Trophoblast cell (in vitro differentiated cells and primary cell): ENCODE measurements at regions not wholly inside any gene's neighbourhood (a gene's known extent, or its start where the extent isn't known, plus 50 kb on each side); places are given as distances from the start of the nearest gene placed in this dataset.

Source experiments
- DNase-seq, 2 donors: peaks; one replicate each; pipeline ENCODE4 v3.0.0-alpha.2; 2016
- H2AFZ ChIP-seq: 2 replicates; pipeline ENCODE4 v1.6.1; 2013; ENCODE audit warnings: low read length, moderate library complexity, mild to moderate bottlenecking; ENCODE audit not compliant: insufficient read depth, poor library complexity
- H2AK5ac ChIP-seq: 2 replicates; pipeline ENCODE4 v1.6.1; 2013; ENCODE audit warnings: mild to moderate bottlenecking, low read length
- H2BK120ac ChIP-seq: 2 replicates; pipeline ENCODE4 v1.6.1; 2013; ENCODE audit warnings: low read length, mild to moderate bottlenecking, moderate library complexity; ENCODE audit not compliant: insufficient read depth, poor library complexity
- H2BK12ac ChIP-seq: 2 replicates; pipeline ENCODE4 v1.6.1; 2013; ENCODE audit warnings: mild to moderate bottlenecking, low read length, moderate library complexity
- H2BK5ac ChIP-seq: 2 replicates; pipeline ENCODE4 v1.6.1; 2013; ENCODE audit warnings: low read length, low read depth, moderate library complexity, mild to moderate bottlenecking; ENCODE audit not compliant: poor library complexity
- H3K14ac ChIP-seq: 2 replicates; pipeline ENCODE4 v1.6.1; 2013; ENCODE audit warnings: mild to moderate bottlenecking, low read length
- H3K18ac ChIP-seq: 2 replicates; pipeline ENCODE4 v1.6.1; 2013; ENCODE audit warnings: mild to moderate bottlenecking, low read length
- H3K23ac ChIP-seq: 2 replicates; pipeline ENCODE4 v1.6.1; 2013; ENCODE audit warnings: low read length
- H3K27ac ChIP-seq: 2 replicates; pipeline ENCODE4 v1.5.1; 2013; ENCODE audit warnings: low read depth, mild to moderate bottlenecking, inconsistent platforms, low read length, moderate library complexity
- H3K27me3 ChIP-seq: 2 replicates; pipeline ENCODE4 v1.6.1; 2013; ENCODE audit warnings: inconsistent platforms, mild to moderate bottlenecking, low read length, moderate library complexity; ENCODE audit not compliant: insufficient read depth
- H3K36me3 ChIP-seq, 2 experiments: 1 replicate in 1 of 2; 2 replicates in 1 of 2; pipeline ENCODE4 v1.6.1; 2013; ENCODE audit warnings: low read length in 2 of 2, mild to moderate bottlenecking in 2 of 2, moderate library complexity in 1 of 2; ENCODE audit not compliant: insufficient read depth in 2 of 2, control insufficient read depth in 1 of 2
- H3K4ac ChIP-seq: 2 replicates; pipeline ENCODE4 v1.6.1; 2013; ENCODE audit warnings: low read depth, mild to moderate bottlenecking, low read length, moderate library complexity
- H3K4me1 ChIP-seq, 2 experiments: 1 replicate in 1 of 2; 2 replicates in 1 of 2; pipeline ENCODE4 v1.6.1; 2013; ENCODE audit warnings: low read length in 2 of 2, mild to moderate bottlenecking in 2 of 2, moderate library complexity in 1 of 2; ENCODE audit not compliant: insufficient read depth in 2 of 2, control insufficient read depth in 1 of 2
- H3K4me2 ChIP-seq: 2 replicates; pipeline ENCODE4 v1.6.1; 2013; ENCODE audit warnings: inconsistent platforms, mild to moderate bottlenecking, low read length, moderate library complexity
- H3K4me3 ChIP-seq: 2 replicates; pipeline ENCODE4 v1.5.1; 2013; ENCODE audit warnings: mild to moderate bottlenecking, low read depth, low read length, inconsistent platforms
- H3K79me1 ChIP-seq: one replicate; pipeline ENCODE4 v1.6.1; 2013; ENCODE audit warnings: low read length
- H3K79me2 ChIP-seq: 2 replicates; pipeline ENCODE4 v1.6.1; 2013; ENCODE audit warnings: low read length, mild to moderate bottlenecking; ENCODE audit not compliant: control insufficient read depth, insufficient read depth, poor library complexity
- H3K9ac ChIP-seq: 2 replicates; pipeline ENCODE4 v1.6.1; 2013; ENCODE audit warnings: mild to moderate bottlenecking, low read length
- H3K9me3 ChIP-seq: 2 replicates; pipeline ENCODE4 v1.6.1; 2013; ENCODE audit warnings: low read depth, mild to moderate bottlenecking, control low read depth, inconsistent platforms, low read length; ENCODE audit not compliant: insufficient read depth
- H4K12ac ChIP-seq: 2 replicates; pipeline ENCODE4 v1.6.1; 2013; ENCODE audit warnings: low read depth, mild to moderate bottlenecking, low read length, moderate library complexity
- H4K8ac ChIP-seq: 2 replicates; pipeline ENCODE4 v1.6.1; 2013; ENCODE audit warnings: low read depth, mild to moderate bottlenecking, low read length, moderate library complexity
- H4K91ac ChIP-seq: one replicate; pipeline ENCODE4 v1.6.1; 2013; ENCODE audit warnings: low read depth, mild to moderate bottlenecking, low read length, moderate library complexity
- WGBS: extraction: QIAGEN DNeasy Blood & Tissue Kit; methylation state at CpG from one replicate; pipeline ENCODE4 v1.1.7; 2013; ENCODE audit warnings: missing lambda C conversion rate; ENCODE audit not compliant: insufficient read length, insufficient coverage; ENCODE audit errors: extremely low coverage; 5-methylcytosine and 5-hydroxymethylcytosine counted together

DNA sequence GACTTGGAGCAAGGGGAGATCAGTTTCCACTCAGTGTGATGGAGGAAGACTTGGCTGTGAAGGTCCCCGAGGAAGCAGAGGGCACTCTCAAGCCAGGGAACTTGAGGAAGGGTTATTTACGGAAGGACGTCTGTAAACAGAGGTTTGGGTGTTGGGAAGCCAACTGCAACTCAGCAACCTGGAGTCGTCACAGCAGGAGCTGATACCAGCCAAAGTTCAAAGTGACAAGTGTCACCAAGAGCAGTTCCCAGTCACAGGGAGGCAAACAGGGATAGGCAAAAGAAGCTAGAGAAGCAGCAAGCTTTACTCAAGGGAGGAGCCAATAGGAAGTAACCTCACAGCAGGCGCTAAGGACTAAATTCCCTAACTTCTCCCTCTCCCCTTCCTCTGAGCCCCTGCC, 205.5 kb downstream of the EFNB2 start:
- H4K91ac ChIP-seq = no peak overlapping the region
- H3K14ac ChIP-seq = no peak overlapping the region
- H2BK5ac ChIP-seq = no peak overlapping the region
- no peak overlapping the region for H3K18ac ChIP-seq
- no peak overlapping the region for H3K4me3 ChIP-seq
- no peaks in the 10 kb centered on the region for H3K36me3 ChIP-seq
- no CpG with 5 or more reads among the region's 5 CpGs for WGBS
- no peak overlapping the region for H3K4ac ChIP-seq
- no peak for DNase-seq
- no peak overlapping the region for H3K4me2 ChIP-seq
- H3K79me2 ChIP-seq = no peaks in the 10 kb centered on the region
- no peak overlapping the region for H2BK120ac ChIP-seq
- H2AK5ac ChIP-seq = no peak overlapping the region
- H3K9me3 ChIP-seq = no peaks in the 10 kb centered on the region
- H3K4me1 ChIP-seq = no peaks in the 10 kb centered on the region
- no peak overlapping the region for H3K9ac ChIP-seq
- H3K79me1 ChIP-seq = no peaks in the 10 kb centered on the region
- no peak overlapping the region for H2AFZ ChIP-seq
- H3K23ac ChIP-seq = no peak overlapping the region
- H2BK12ac ChIP-seq = no peak overlapping the region
- H4K8ac ChIP-seq = no peak overlapping the region
- no peaks in the 10 kb centered on the region for H3K27me3 ChIP-seq
- no peak overlapping the region for H4K12ac ChIP-seq
- H3K27ac ChIP-seq = no peak overlapping the region

DNA sequence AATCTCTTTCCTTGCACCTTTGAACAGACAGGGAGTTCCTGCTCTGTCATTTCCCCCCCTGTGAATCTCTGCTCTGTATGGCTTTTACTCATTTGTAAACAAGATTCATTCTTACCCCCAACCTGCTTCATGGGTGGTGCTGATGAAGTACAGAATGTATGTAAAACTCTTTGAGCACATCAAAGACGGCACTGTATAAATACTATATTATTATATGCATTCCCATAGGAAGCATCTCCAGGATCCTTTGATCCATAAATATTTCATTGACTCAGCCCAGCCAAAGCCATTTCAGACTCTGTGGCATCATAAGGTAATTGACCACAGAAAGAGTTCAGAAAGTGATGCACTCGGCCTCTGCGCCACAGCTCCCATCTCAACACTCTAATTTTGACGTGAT, 208.7 kb downstream of the EFNB2 start:
- 100% methylated on average over 1 of the region's 4 CpGs for WGBS
- Histone ChIP-seq H3K36me3 (peaks cover 0 to 2% of the 10 kb centered on the region in 2 experiments), H3K27me3 (no peaks in the 10 kb centered on the region)

DNA sequence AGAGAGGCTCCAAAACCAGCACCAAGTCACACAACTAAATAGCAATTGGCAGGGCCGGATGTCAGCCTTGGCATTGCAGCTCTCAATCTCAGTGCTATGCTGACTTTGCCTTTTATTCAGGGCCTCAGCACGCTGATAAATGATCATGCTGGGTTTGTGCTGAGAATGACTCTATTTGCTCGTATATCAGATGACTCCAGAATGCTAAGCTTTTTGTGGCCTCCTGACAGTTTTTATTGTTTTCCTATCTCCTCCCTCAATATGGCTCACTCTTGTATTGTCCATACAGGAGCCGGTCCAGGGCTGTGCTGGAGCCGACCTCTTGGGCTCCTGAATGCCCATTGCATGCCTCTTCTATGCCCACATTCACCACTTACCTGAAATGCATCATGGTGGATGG, 211.0 kb downstream of the EFNB2 start:
- Histone ChIP-seq H2AFZ (no peak overlapping the region), H2BK5ac (no peak overlapping the region), H3K27ac (no peak overlapping the region), H4K91ac (no peak overlapping the region), H3K27me3 (no peaks in the 10 kb centered on the region), H3K14ac (no peak overlapping the region), H3K4me3 (no peak overlapping the region), H2BK12ac (no peak overlapping the region), H3K18ac (no peak overlapping the region), H3K9ac (no peak overlapping the region), H3K9me3 (peaks cover 7% of the 10 kb centered on the region), H2AK5ac (no peak overlapping the region), H3K79me2 (no peaks in the 10 kb centered on the region), H4K8ac (no peak overlapping the region), H3K4me1 (peaks cover 3 to 5% of the 10 kb centered on the region in 2 experiments), H3K4me2 (no peak overlapping the region), H3K4ac (no peak overlapping the region), H3K79me1 (peaks cover 1% of the 10 kb centered on the region), H4K12ac (no peak overlapping the region), H3K23ac (no peak overlapping the region), H2BK120ac (no peak overlapping the region), H3K36me3 (peaks cover 0 to 2% of the 10 kb centered on the region in 2 experiments)
- WGBS = no CpG with 5 or more reads among the region's 5 CpGs
- DNase-seq = no peak

More for the DNA sequence above, 208.7 kb downstream of the EFNB2 start:
- Histone ChIP-seq H3K14ac (no peak overlapping the region), H3K4ac (no peak overlapping the region), H3K4me2 (no peak overlapping the region), H3K9ac (no peak overlapping the region), H3K4me3 (no peak overlapping the region), H2BK5ac (no peak overlapping the region), H3K4me1 (no peaks in the 10 kb centered on the region), H3K9me3 (peaks cover 7% of the 10 kb centered on the region), H4K8ac (no peak overlapping the region), H3K27ac (no peak overlapping the region), H3K79me2 (no peaks in the 10 kb centered on the region), H3K23ac (no peak overlapping the region), H4K91ac (no peak overlapping the region), H3K18ac (no peak overlapping the region), H3K79me1 (no peaks in the 10 kb centered on the region), H2AK5ac (no peak overlapping the region), H2AFZ (no peak overlapping the region), H4K12ac (no peak overlapping the region), H2BK12ac (no peak overlapping the region), H2BK120ac (no peak overlapping the region)
- DNase-seq = no peak

DNA sequence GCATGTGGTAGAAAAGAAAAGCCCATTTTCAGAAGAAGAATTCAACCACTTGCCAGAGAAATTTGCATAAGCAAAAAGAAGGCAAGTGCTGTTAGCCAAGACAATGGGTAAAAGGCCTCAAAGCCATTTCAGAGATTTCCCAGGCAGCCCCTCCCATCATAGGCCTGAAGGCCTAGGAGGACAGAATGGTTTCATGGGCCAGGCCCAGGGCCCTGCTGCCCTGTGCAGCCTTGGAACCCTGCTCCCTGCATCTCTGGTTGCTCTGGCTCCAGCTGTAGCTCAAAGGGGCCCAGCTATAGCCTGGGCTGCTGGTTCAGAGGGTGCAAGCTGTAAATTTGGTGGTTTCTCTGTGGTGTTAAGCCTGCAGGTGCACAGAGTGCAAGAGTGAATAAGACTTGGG, 212.8 kb downstream of the EFNB2 start:
- Histone ChIP-seq H3K27ac (no peak overlapping the region), H3K4me1 (peaks cover 3 to 5% of the 10 kb centered on the region in 2 experiments), H3K23ac (no peak overlapping the region), H2BK120ac (no peak overlapping the region), H3K9me3 (peaks cover 7% of the 10 kb centered on the region), H3K14ac (no peak overlapping the region), H3K4me2 (no peak overlapping the region), H2BK5ac (no peak overlapping the region), H2AK5ac (no peak overlapping the region), H2BK12ac (no peak overlapping the region), H3K18ac (no peak overlapping the region), H2AFZ (no peak overlapping the region), H4K8ac (no peak overlapping the region), H3K79me1 (peaks cover 5% of the 10 kb centered on the region), H3K27me3 (no peaks in the 10 kb centered on the region), H3K36me3 (peaks cover 0 to 2% of the 10 kb centered on the region in 2 experiments), H4K12ac (no peak overlapping the region), H3K9ac (no peak overlapping the region), H4K91ac (no peak overlapping the region), H3K4ac (no peak overlapping the region), H3K4me3 (no peak overlapping the region), H3K79me2 (no peaks in the 10 kb centered on the region)
- no peak for DNase-seq
